ENCODE measurements at regions not wholly inside any gene's neighbourhood (a gene's known extent, or its start where the extent isn't known, plus 50 kb on each side); places are given as distances from the start of the nearest gene placed in this dataset.

GRCh38 chr3:177585271-177585670 lies 388.0 kb upstream of the TBL1XR1 start:
- H3K36me3 ChIP-seq (replicated peaks in 1 of 2; ENCODE audit: control extremely low read depth in 1 of 2, control insufficient read depth in 1 of 2, extremely low read depth in 1 of 2, insufficient read depth in 2 of 2, low read length in 1 of 2), result no peaks in the 10 kb centered on the region
- H3K4me1 ChIP-seq (ENCODE audit: control insufficient read depth in 2 of 2, insufficient read depth in 2 of 2, low read length in 2 of 2), result no peaks in the 10 kb centered on the region
- H3K4me3 ChIP-seq (ENCODE audit: control extremely low read depth in 1 of 5, extremely low read depth in 1 of 5, insufficient read depth in 1 of 5, low read depth in 2 of 5, low read length in 4 of 5), result no peak overlapping the region
- no peaks in the 10 kb centered on the region for H4K20me1 ChIP-seq (ENCODE audit: control insufficient read depth, insufficient read depth, low read length, poor library complexity, severe bottlenecking)
- DNase-seq, result no peak
- no peak overlapping the region for H3K9ac ChIP-seq (ENCODE audit: low read length)
- POLR2A ChIA-PET, result no interaction called here
- Mint-ChIP-seq H3K27ac (no peak overlapping the region), H3K4me1 (peaks cover 2% of the 10 kb centered on the region), H3K27me3 (no peaks in the 10 kb centered on the region), H3K4me3 (no peak overlapping the region), H3K9me3 (ENCODE audit: insufficient read depth) (peaks cover 4% of the 10 kb centered on the region)
- TF ChIP-seq CTCF (IDR thresholded peaks at IDR 0.05) (no peak), EZH2 (IDR thresholded peaks at IDR 0.05; ENCODE audit: borderline replicate concordance, insufficient read depth, low read depth, low read length, poor library complexity, severe bottlenecking) (no peak)
- no peak overlapping the region for H2AFZ ChIP-seq (ENCODE audit: insufficient read depth, low read depth, low read length, poor library complexity, severe bottlenecking)
- no peaks in the 10 kb centered on the region for H3K27me3 ChIP-seq (replicated peaks in 1 of 4; ENCODE audit: control extremely low read depth in 1 of 4, control insufficient read depth in 3 of 4, insufficient read depth in 4 of 4, low read length in 3 of 4)
- CTCF ChIA-PET, result no interaction called here
- no peak overlapping the region for H3K4me2 ChIP-seq (replicated peaks; ENCODE audit: low read depth, low read length, poor library complexity, severe bottlenecking)
- WGBS (ENCODE audit: insufficient coverage), result 100% methylated on average over 1 of the region's 3 CpGs
- H3K79me2 ChIP-seq (ENCODE audit: control insufficient read depth, insufficient read depth, low read length), result no peaks in the 10 kb centered on the region
- intact Hi-C loops (cut with micrococcal nuclease), result no loop called here
- peaks cover 0 to 6% (median 0%) of the 10 kb centered on the region in 3 donors for H3K9me3 ChIP-seq (ENCODE audit: control extremely low read depth in 1 of 3, control insufficient read depth in 2 of 3, insufficient read depth in 1 of 3, low read length in 2 of 3)
- no peak overlapping the region for H3K27ac ChIP-seq (ENCODE audit: low read length in 2 of 2)
- no peak for ATAC-seq (ENCODE audit: low read depth)

- Mint-ChIP-seq H3K9me3 (ENCODE audit: insufficient read depth) (no peaks in the 10 kb centered on the region), H3K27me3 (no peaks in the 10 kb centered on the region), H3K27ac (no peak overlapping the region), H3K4me1 (peaks cover 7% of the 10 kb centered on the region), H3K4me3 (no peak overlapping the region)
- H3K9me3 ChIP-seq (ENCODE audit: control extremely low read depth in 1 of 3, control insufficient read depth in 2 of 3, insufficient read depth in 1 of 3, low read length in 2 of 3), result peaks cover 0 to 3% (median 0%) of the 10 kb centered on the region in 3 donors
- 100% methylated on average over 2 of the region's 3 CpGs for WGBS (ENCODE audit: insufficient coverage)
- H3K4me2 ChIP-seq (replicated peaks; ENCODE audit: low read depth, low read length, poor library complexity, severe bottlenecking), result no peak overlapping the region
- peaks cover 4 to 5% of the 10 kb centered on the region in 2 donors for H3K4me1 ChIP-seq (ENCODE audit: control insufficient read depth in 2 of 2, insufficient read depth in 2 of 2, low read length in 2 of 2)
- H3K27ac ChIP-seq (ENCODE audit: low read length in 2 of 2), result no peak overlapping the region
- no peaks in the 10 kb centered on the region for H3K27me3 ChIP-seq (replicated peaks in 1 of 4; ENCODE audit: control extremely low read depth in 1 of 4, control insufficient read depth in 3 of 4, insufficient read depth in 4 of 4, low read length in 3 of 4)
- H2AFZ ChIP-seq (ENCODE audit: insufficient read depth, low read depth, low read length, poor library complexity, severe bottlenecking), result no peak overlapping the region
- no peak for DNase-seq
- H3K4me3 ChIP-seq (ENCODE audit: control extremely low read depth in 1 of 5, extremely low read depth in 1 of 5, insufficient read depth in 1 of 5, low read depth in 2 of 5, low read length in 4 of 5), result no peak overlapping the region
- ATAC-seq (ENCODE audit: low read depth), result no peak
- H3K9ac ChIP-seq (ENCODE audit: low read length), result no peak overlapping the region
- POLR2A ChIA-PET, result no interaction called here
- no peaks in the 10 kb centered on the region for H3K79me2 ChIP-seq (ENCODE audit: control insufficient read depth, insufficient read depth, low read length)
- H3K36me3 ChIP-seq (replicated peaks in 1 of 2; ENCODE audit: control extremely low read depth in 1 of 2, control insufficient read depth in 1 of 2, extremely low read depth in 1 of 2, insufficient read depth in 2 of 2, low read length in 1 of 2), result no peaks in the 10 kb centered on the region
- no peaks in the 10 kb centered on the region for H4K20me1 ChIP-seq (ENCODE audit: control insufficient read depth, insufficient read depth, low read length, poor library complexity, severe bottlenecking)
- CTCF ChIA-PET, result interaction anchor here (1.3 kb wide), 1 partner anchor 12 kb away, joined by 3 read pairs; no protein-coding TSS in a partner anchor
- TF ChIP-seq EZH2 (IDR thresholded peaks at IDR 0.05; ENCODE audit: borderline replicate concordance, insufficient read depth, low read depth, low read length, poor library complexity, severe bottlenecking) (no peak), CTCF (IDR thresholded peaks at IDR 0.05) (no peak)
- intact Hi-C loops (cut with micrococcal nuclease), result no loop called here
Observed at GRCh38 chr3:177589041-177589650, 391.9 kb upstream of the TBL1XR1 start.
